IPS-15b (cell line): ENCODE measurements at regions not wholly inside any gene's neighbourhood (a gene's known extent, or its start where the extent isn't known, plus 50 kb on each side); places are given as distances from the start of the nearest gene placed in this dataset.
A peak's percentile ranks its signal among the peaks of the same experiment; 100 is the strongest.

ENCODE experiments used
- H3K27me3 ChIP-seq: one replicate; pipeline ENCODE4 v1.6.1; 2013; ENCODE audit warnings: low read length; ENCODE audit not compliant: control insufficient read depth, insufficient read depth
- H3K36me3 ChIP-seq: one replicate; pipeline ENCODE4 v1.6.1; 2013; ENCODE audit warnings: low read length; ENCODE audit not compliant: control insufficient read depth, insufficient read depth
- H3K4me1 ChIP-seq: one replicate; pipeline ENCODE4 v1.6.1; 2013; ENCODE audit warnings: mild to moderate bottlenecking, low read length; ENCODE audit not compliant: control insufficient read depth, insufficient read depth
- H3K4me3 ChIP-seq: one replicate; pipeline ENCODE4 v1.5.1; 2013; ENCODE audit warnings: low read depth, low read length
- H3K9ac ChIP-seq: one replicate; pipeline ENCODE4 v1.6.1; 2013; ENCODE audit warnings: low read depth, mild to moderate bottlenecking, low read length
- H3K9me3 ChIP-seq: one replicate; pipeline ENCODE4 v1.6.1; 2013; ENCODE audit warnings: mild to moderate bottlenecking, low read length; ENCODE audit not compliant: control insufficient read depth, insufficient read depth

- H3K36me3 ChIP-seq = no peaks in the 10 kb centered on the region
- no peak overlapping the region for H3K4me3 ChIP-seq
- no peaks in the 10 kb centered on the region for H3K27me3 ChIP-seq
- H3K9ac ChIP-seq = no peak overlapping the region
- H3K4me1 ChIP-seq = no peaks in the 10 kb centered on the region
- no peaks in the 10 kb centered on the region for H3K9me3 ChIP-seq
Measured at GRCh38 chr20:59388402-59388801, 88.0 kb downstream of the EDN3 start.

GRCh38 chr20:59390437-59390836, 90.0 kb downstream of the EDN3 start:
- H3K27me3 ChIP-seq = no peaks in the 10 kb centered on the region

GRCh38 chr20:59391975-59392374, 91.6 kb downstream of the EDN3 start:
- Histone ChIP-seq H3K9ac (no peak overlapping the region), H3K36me3 (no peaks in the 10 kb centered on the region), H3K27me3 (no peaks in the 10 kb centered on the region), H3K4me1 (no peaks in the 10 kb centered on the region), H3K4me3 (no peak overlapping the region), H3K9me3 (no peaks in the 10 kb centered on the region)

More at GRCh38 chr20:59390437-59390836, 90.0 kb downstream of the EDN3 start:
- Histone ChIP-seq H3K4me3 (no peak overlapping the region), H3K4me1 (no peaks in the 10 kb centered on the region), H3K9me3 (no peaks in the 10 kb centered on the region), H3K36me3 (no peaks in the 10 kb centered on the region), H3K9ac (no peak overlapping the region)

GRCh38 chr20:59392736-59393135, 92.3 kb downstream of the EDN3 start:
- Histone ChIP-seq H3K9ac (no peak overlapping the region), H3K9me3 (no peaks in the 10 kb centered on the region), H3K4me1 (no peaks in the 10 kb centered on the region), H3K36me3 (no peaks in the 10 kb centered on the region), H3K4me3 (no peak overlapping the region), H3K27me3 (no peaks in the 10 kb centered on the region)

- no peak overlapping the region for H3K9ac ChIP-seq
- no peaks in the 10 kb centered on the region for H3K27me3 ChIP-seq
- H3K4me3 ChIP-seq = no peak overlapping the region
- no peaks in the 10 kb centered on the region for H3K9me3 ChIP-seq
- no peaks in the 10 kb centered on the region for H3K4me1 ChIP-seq
- no peaks in the 10 kb centered on the region for H3K36me3 ChIP-seq
Measured at GRCh38 chr20:59393142-59393541, 92.7 kb downstream of the EDN3 start.

GRCh38 chr20:59395729-59396128, 95.3 kb downstream of the EDN3 start:
- no peaks in the 10 kb centered on the region for H3K36me3 ChIP-seq
- no peaks in the 10 kb centered on the region for H3K27me3 ChIP-seq
- no peak overlapping the region for H3K9ac ChIP-seq
- H3K9me3 ChIP-seq = no peaks in the 10 kb centered on the region
- no peak overlapping the region for H3K4me3 ChIP-seq
- H3K4me1 ChIP-seq = no peaks in the 10 kb centered on the region

GRCh38 chr20:59398537-59399205, 98.3 kb downstream of the EDN3 start:
- peaks cover 18% of the 10 kb centered on the region for H3K27me3 ChIP-seq

GRCh38 chr20:59399426-59400099, 99.2 kb downstream of the EDN3 start:
- H3K36me3 ChIP-seq = no peaks in the 10 kb centered on the region
- no peak overlapping the region for H3K4me3 ChIP-seq
- H3K9ac ChIP-seq = no peak overlapping the region
- no peaks in the 10 kb centered on the region for H3K4me1 ChIP-seq
- H3K9me3 ChIP-seq = no peaks in the 10 kb centered on the region
- peaks cover 25% of the 10 kb centered on the region for H3K27me3 ChIP-seq

More at GRCh38 chr20:59398537-59399205, 98.3 kb downstream of the EDN3 start:
- Histone ChIP-seq H3K9ac (no peak overlapping the region), H3K4me1 (no peaks in the 10 kb centered on the region), H3K36me3 (no peaks in the 10 kb centered on the region), H3K4me3 (no peak overlapping the region), H3K9me3 (no peaks in the 10 kb centered on the region)

GRCh38 chr20:59400708-59401107, 100.3 kb downstream of the EDN3 start:
- Histone ChIP-seq H3K27me3 (peaks cover 27% of the 10 kb centered on the region), H3K9ac (no peak overlapping the region), H3K4me3 (no peak overlapping the region), H3K36me3 (no peaks in the 10 kb centered on the region), H3K9me3 (no peaks in the 10 kb centered on the region), H3K4me1 (no peaks in the 10 kb centered on the region)

- no peaks in the 10 kb centered on the region for H3K9me3 ChIP-seq
- peaks cover 27% of the 10 kb centered on the region for H3K27me3 ChIP-seq
- no peaks in the 10 kb centered on the region for H3K4me1 ChIP-seq
- peak overlapping the region; percentile 23 for H3K4me3 ChIP-seq
- no peak overlapping the region for H3K9ac ChIP-seq
- H3K36me3 ChIP-seq = no peaks in the 10 kb centered on the region
Measured at GRCh38 chr20:59402681-59403080, 102.3 kb downstream of the EDN3 start.

- Histone ChIP-seq H3K4me1 (no peaks in the 10 kb centered on the region), H3K27me3 (peaks cover 27% of the 10 kb centered on the region), H3K4me3 (peak overlapping the region; percentile 37), H3K9me3 (no peaks in the 10 kb centered on the region), H3K9ac (no peak overlapping the region), H3K36me3 (no peaks in the 10 kb centered on the region)
Measured at GRCh38 chr20:59403261-59403961, 103.0 kb downstream of the EDN3 start.

- no peak overlapping the region for H3K4me3 ChIP-seq
- H3K36me3 ChIP-seq = no peaks in the 10 kb centered on the region
- no peaks in the 10 kb centered on the region for H3K9me3 ChIP-seq
- H3K4me1 ChIP-seq = no peaks in the 10 kb centered on the region
- H3K27me3 ChIP-seq = peaks cover 27% of the 10 kb centered on the region
- no peak overlapping the region for H3K9ac ChIP-seq
Measured at GRCh38 chr20:59403962-59404314, 103.5 kb downstream of the EDN3 start.
